Upper lobe of left lung (tissue), 6 donors: ENCODE measurements at regions not wholly inside any gene's neighbourhood (a gene's known extent, or its start where the extent isn't known, plus 50 kb on each side); places are given as distances from the start of the nearest gene placed in this dataset.
A peak's percentile ranks its signal among the peaks of the same experiment; 100 is the strongest.

Source experiments
- ATAC-seq, 2 donors: fragments of 200-7000 bp; cut with Tn5 transposase; one replicate each; pipeline ENCODE4 v1.9.1; 2022; ENCODE audit warnings: mild to moderate bottlenecking in 2 of 2, moderate library complexity in 2 of 2; ENCODE audit not compliant: low FRiP score in 2 of 2
- DNase-seq, 2 donors: peaks; one replicate each; pipeline ENCODE4 v3.0.0-alpha.2; 2019 to 2020
- H3K27ac ChIP-seq, 4 donors: fragments of 200-600 bp; sonication (generic); one replicate each; pipeline ENCODE4 v1.5.1; 2016 to 2019
- H3K27me3 ChIP-seq, 4 donors: fragments of 200-600 bp; sonication (generic); one replicate each; pipeline ENCODE4 v1.5.1; 2017 to 2019
- H3K36me3 ChIP-seq, 4 donors: fragments of 200-600 bp; sonication (generic); one replicate each; pipeline ENCODE4 v1.5.1; 2016 to 2019
- H3K4me1 ChIP-seq, 4 donors: fragments of 200-600 bp; sonication (generic); one replicate each; pipeline ENCODE4 v1.5.1; 2018 to 2019
- H3K4me3 ChIP-seq, 4 donors: fragments of 200-600 bp; sonication (generic); one replicate each; pipeline ENCODE4 v1.5.1; 2017 to 2019; ENCODE audit warnings: mild to moderate bottlenecking in 2 of 4, moderate library complexity in 1 of 4
- H3K9me3 ChIP-seq, 4 donors: fragments of 200-600 bp; sonication (generic); one replicate each; pipeline ENCODE4 v1.5.1; 2018 to 2019
- EP300 ChIP-seq, 4 donors: sonication (generic); formaldehyde crosslinking; IDR thresholded peaks; one replicate each; pipeline ENCODE4 v1.5.1; 2017; ENCODE audit warnings: antibody characterized with exemption in 4 of 4, control low read depth in 2 of 4
- POLR2A ChIP-seq, 4 donors: fragments of 450-650 bp; IDR thresholded peaks; one replicate each; pipeline ENCODE4 v1.5.1; 2016 to 2017; ENCODE audit warnings: antibody characterized with exemption in 4 of 4, mild to moderate bottlenecking in 2 of 4
- POLR2AphosphoS5 ChIP-seq, 2 donors: sonication (generic); formaldehyde crosslinking; IDR thresholded peaks; one replicate each; pipeline ENCODE4 v1.5.1; 2017; ENCODE audit warnings: antibody characterized with exemption in 2 of 2
- WGBS, 2 donors: methylation state at CpG; one replicate each; pipeline ENCODE4 v1.1.5; 2017 to 2018; 5-methylcytosine and 5-hydroxymethylcytosine counted together
- TF ChIP-seq, protein P1 (sequence below), 6 experiments: fragments of 450-650 bp in 4 of 6; fragments of 200-600 bp in 2 of 6; sonication (generic) in 2 of 6; IDR thresholded peaks; one replicate each; pipeline ENCODE4 v1.5.1; 2016 to 2019; ENCODE audit warnings: antibody characterized with exemption in 6 of 6
- donor health status: DM: no; HTN: no; CAD: no; lungs with moderate emphysema.
- donor health status: DM: no; HTN: yes; CAD: no; lungs with severe emphysema.

DNA sequence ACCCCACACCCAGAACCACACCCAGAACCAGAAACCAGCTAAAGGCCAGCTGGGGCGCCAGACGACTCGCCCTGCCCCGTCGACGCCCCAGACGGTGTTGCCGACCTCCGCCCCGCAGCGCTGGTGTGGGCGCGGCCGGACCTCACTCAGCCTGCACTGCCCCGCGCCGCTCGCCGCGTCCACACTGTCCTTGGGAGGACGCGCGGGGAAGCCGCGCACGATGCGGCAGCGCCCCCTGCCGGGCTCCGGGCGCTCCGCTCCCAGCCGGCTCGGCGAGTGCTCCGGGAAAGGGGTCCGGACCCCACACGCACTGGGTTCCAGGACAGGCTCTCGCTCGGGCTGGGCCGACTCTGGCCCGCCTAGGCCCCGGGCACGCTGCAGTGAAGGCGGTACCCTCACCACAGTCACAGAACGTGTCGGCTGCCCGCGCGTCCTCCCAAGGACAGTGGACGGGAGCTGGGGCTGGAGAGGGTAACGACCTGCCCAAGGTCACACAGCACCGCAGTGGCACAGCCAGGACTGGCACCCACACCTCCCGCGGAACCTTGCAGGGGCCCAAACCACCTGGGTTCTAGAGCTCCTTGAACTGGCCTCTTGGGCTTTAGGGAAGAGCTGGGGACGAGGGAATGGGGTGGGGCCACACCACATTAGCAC, 90.2 kb downstream of the DMRTA2 start:
- peak; percentile 87 to 96 for ATAC-seq
- Histone ChIP-seq H3K27me3 (peaks cover 0 to 16% (median 7%) of the 10 kb centered on the region in 4 donors), H3K36me3 (no peaks in the 10 kb centered on the region), H3K9me3 (no peaks in the 10 kb centered on the region), H3K27ac (no peak overlapping the region), H3K4me3 (peak overlapping the region; percentile 23 to 51 (median 40)), H3K4me1 (peaks cover 10 to 14% (median 13%) of the 10 kb centered on the region in 4 donors)
- 3% methylated on average over 6 of the region's 56 CpGs; no CpG with 5 or more reads in 1 of the 2 donors for WGBS, 2 donors
- peak; percentile 24 to 95 for DNase-seq
- TF ChIP-seq, protein P1, sequence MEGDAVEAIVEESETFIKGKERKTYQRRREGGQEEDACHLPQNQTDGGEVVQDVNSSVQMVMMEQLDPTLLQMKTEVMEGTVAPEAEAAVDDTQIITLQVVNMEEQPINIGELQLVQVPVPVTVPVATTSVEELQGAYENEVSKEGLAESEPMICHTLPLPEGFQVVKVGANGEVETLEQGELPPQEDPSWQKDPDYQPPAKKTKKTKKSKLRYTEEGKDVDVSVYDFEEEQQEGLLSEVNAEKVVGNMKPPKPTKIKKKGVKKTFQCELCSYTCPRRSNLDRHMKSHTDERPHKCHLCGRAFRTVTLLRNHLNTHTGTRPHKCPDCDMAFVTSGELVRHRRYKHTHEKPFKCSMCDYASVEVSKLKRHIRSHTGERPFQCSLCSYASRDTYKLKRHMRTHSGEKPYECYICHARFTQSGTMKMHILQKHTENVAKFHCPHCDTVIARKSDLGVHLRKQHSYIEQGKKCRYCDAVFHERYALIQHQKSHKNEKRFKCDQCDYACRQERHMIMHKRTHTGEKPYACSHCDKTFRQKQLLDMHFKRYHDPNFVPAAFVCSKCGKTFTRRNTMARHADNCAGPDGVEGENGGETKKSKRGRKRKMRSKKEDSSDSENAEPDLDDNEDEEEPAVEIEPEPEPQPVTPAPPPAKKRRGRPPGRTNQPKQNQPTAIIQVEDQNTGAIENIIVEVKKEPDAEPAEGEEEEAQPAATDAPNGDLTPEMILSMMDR (IDR thresholded peaks at IDR 0.05) = peak; percentile 76 to 94 (median 88)
- TF ChIP-seq POLR2AphosphoS5 (IDR thresholded peaks at IDR 0.05) (no peak), POLR2A (IDR thresholded peaks at IDR 0.05) (no peak)

DNA sequence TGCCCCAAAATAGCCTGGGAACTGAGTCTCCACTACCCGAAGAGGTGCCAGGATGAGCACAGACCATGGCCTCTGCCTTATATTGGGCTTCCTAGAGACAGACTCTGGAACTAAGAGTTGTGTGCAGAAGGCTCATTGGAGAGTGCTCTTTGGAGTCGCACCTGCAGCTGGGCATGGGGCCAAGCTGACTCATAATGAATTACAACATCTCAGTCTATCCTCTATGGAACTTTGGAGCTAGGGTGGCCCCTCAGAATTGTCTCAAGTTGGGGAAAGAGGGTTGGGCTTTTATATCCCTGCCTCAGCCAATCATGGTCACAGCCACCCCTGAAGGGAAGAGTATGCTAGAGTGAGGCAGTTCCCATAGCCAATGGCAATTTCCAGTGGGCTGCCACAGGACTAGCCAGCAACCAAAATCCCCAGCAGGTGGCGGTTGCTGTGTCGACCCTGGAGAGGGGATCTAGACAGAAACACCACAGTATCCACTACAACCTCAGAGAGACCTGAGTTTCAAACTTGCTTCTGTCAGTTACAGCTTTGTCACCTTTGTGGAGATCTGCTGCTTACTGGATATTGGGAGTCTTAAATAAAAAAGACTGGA, 93.8 kb downstream of the DMRTA2 start:
- ATAC-seq (no peak), DNase-seq (peak in 1 of 2 donors; percentile 49)
- no peak for TF ChIP-seq POLR2AphosphoS5 (IDR thresholded peaks at IDR 0.05)
- TF ChIP-seq POLR2A (IDR thresholded peaks at IDR 0.05) = no peak
- TF ChIP-seq EP300 (IDR thresholded peaks at IDR 0.05) = no peak
- TF ChIP-seq, protein P1 (IDR thresholded peaks at IDR 0.05) = no peak
- no peak overlapping the region for H3K27ac ChIP-seq
- H3K9me3 ChIP-seq = no peaks in the 10 kb centered on the region
- WGBS, 2 donors = 48 to 61% methylated on average over 3 to 4 of the region's 4 CpGs
- peaks cover 0 to 16% (median 7%) of the 10 kb centered on the region in 4 donors for H3K27me3 ChIP-seq
- no peak overlapping the region for H3K4me3 ChIP-seq
- peaks cover 10 to 14% (median 13%) of the 10 kb centered on the region in 4 donors for H3K4me1 ChIP-seq
- no peaks in the 10 kb centered on the region for H3K36me3 ChIP-seq

DNA sequence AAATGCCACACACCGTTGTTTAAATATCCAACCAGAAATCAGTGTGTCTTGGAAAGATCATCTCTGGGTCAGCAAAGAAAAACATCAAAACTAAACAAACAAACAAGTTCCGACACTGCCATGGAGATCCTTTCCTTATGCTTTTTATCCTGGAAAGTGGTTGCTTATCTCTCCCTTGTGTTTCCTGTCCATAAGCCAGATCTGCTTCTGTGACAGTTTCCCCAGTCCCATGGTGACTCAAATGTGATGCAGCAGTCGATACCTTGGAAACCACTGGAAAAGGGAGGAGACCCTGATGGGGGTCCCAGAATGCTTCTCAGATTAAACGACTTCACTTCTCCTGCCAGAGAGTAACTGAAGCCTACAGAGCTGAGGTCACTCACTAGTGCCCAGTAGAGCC, 94.7 kb downstream of the DMRTA2 start:
- DNase-seq (no peak), ATAC-seq (no peak)
- H3K4me3 ChIP-seq = no peak overlapping the region
- H3K9me3 ChIP-seq = no peaks in the 10 kb centered on the region
- H3K27me3 ChIP-seq = peaks cover 0 to 10% (median 3%) of the 10 kb centered on the region in 4 donors
- 28 to 31% methylated on average over 3 to 4 of the region's 4 CpGs for WGBS, 2 donors
- TF ChIP-seq, protein P1 (IDR thresholded peaks at IDR 0.05) = no peak
- TF ChIP-seq EP300 (IDR thresholded peaks at IDR 0.05) (no peak), POLR2AphosphoS5 (IDR thresholded peaks at IDR 0.05) (no peak), POLR2A (IDR thresholded peaks at IDR 0.05) (no peak)
- H3K27ac ChIP-seq = no peak overlapping the region
- H3K36me3 ChIP-seq = no peaks in the 10 kb centered on the region
- H3K4me1 ChIP-seq = peaks cover 8 to 10% (median 9%) of the 10 kb centered on the region in 4 donors

DNA sequence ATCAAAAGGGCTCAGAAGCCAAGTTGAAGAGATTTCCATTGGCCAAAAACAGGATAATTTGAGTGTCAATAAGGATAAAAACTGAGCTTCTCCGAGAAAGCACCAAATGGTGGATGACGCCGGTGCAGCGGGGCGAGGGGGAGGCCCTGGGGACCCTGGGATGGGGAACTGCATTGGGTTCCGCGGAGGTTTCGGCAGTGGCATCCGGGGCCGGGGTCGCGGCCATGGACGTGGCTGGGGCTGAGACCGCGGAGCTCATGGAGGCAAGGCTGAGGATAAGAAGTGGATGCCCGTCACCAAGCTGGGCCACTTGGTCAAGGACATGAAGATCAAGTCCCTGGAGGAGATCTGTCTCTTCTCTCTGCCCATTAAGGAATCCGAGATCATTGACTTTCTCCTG, 97.2 kb downstream of the DMRTA2 start:
- no peaks in the 10 kb centered on the region for H3K27me3 ChIP-seq
- TF ChIP-seq EP300 (IDR thresholded peaks at IDR 0.05) (no peak), POLR2A (IDR thresholded peaks at IDR 0.05) (no peak), POLR2AphosphoS5 (IDR thresholded peaks at IDR 0.05) (no peak)
- TF ChIP-seq, protein P1 (IDR thresholded peaks at IDR 0.05) = no peak
- WGBS, 2 donors = 95 to 96% methylated on average over 17 of the region's 17 CpGs

More for the DNA sequence above, 97.2 kb downstream of the DMRTA2 start:
- DNase-seq = peak in 1 of 2 donors; percentile 73
- no peak overlapping the region for H3K4me3 ChIP-seq
- no peaks in the 10 kb centered on the region for H3K36me3 ChIP-seq
- no peak overlapping the region for H3K27ac ChIP-seq
- H3K9me3 ChIP-seq = no peaks in the 10 kb centered on the region
- no peak for ATAC-seq
- no peaks in the 10 kb centered on the region for H3K4me1 ChIP-seq
